HepG2 (cell line): ENCODE measurements at regions not wholly inside any gene's neighbourhood (a gene's known extent, or its start where the extent isn't known, plus 50 kb on each side); places are given as distances from the start of the nearest gene placed in this dataset.

Experiments used
- ATAC-seq: fragments of 200-7000 bp; cut with Tn5 transposase; 3 replicates; pipeline ENCODE4 v1.9.1; 2020; ENCODE audit warnings: mild to moderate bottlenecking, moderate library complexity
- BruUV-seq: library from RNA; stranded (reverse); fragments of 400-500 nt; replicated peaks from 2 replicates; lab custom pipeline; 2021; lab: Mats Ljungman, UMichigan
- CTCF ChIA-PET: fragments of 300-600 bp; formaldehyde crosslinking; extraction: SDS; loops from one replicate; lab custom pipeline; 2021; ENCODE audit warnings: low total read pairs, inconsistent platforms, low intra/inter-chr PET ratio; lab: Yijun Ruan, JAX
- POLR2A ChIA-PET: fragments of 350-600 bp; sonication (Branson Sonifier 250); formaldehyde crosslinking; loops from one replicate; lab custom pipeline; 2020; ENCODE audit warnings: antibody characterized with exemption, inconsistent platforms; lab: Yijun Ruan, JAX
- DNase-seq: peaks from one replicate; pipeline ENCODE4 v3.0.0-alpha.2; 2015; ENCODE audit warnings: low spot score
- FAIRE-seq: peaks from 3 replicates; lab custom pipeline; 2011; peaks lifted over from hg19 to GRCh38; lab: Jason Lieb, UNC
- H2AFZ ChIP-seq: one replicate; pipeline ENCODE4 v1.6.1; 2011; ENCODE audit warnings: low read length, inconsistent platforms
- H3K27ac ChIP-seq: fragments of 300-600 bp; 3 replicates; pipeline ENCODE4 v1.8.0; 2011; ENCODE audit warnings: mixed run types, mild to moderate bottlenecking, mixed read lengths, low read length, inconsistent platforms; ENCODE audit not compliant: insufficient read depth; ENCODE audit errors: extremely low read length
- H3K27me3 ChIP-seq, 2 experiments: fragments of 200-600 bp in 1 of 2; 2 replicates in 1 of 2; 3 replicates in 1 of 2; pipeline versions ENCODE4 v1.6.0 to v1.8.0; 2011; ENCODE audit warnings: low read length in 2 of 2, mild to moderate bottlenecking in 2 of 2, moderate library complexity in 2 of 2, inconsistent platforms in 1 of 2; ENCODE audit not compliant: insufficient read depth in 2 of 2, control insufficient read depth in 1 of 2
- H3K36me3 ChIP-seq, 2 experiments: fragments of 200-600 bp in 1 of 2; replicated peaks in 1 of 2; 2 replicates in 1 of 2; 3 replicates in 1 of 2; pipeline versions ENCODE4 v1.5.1 to v1.8.0; 2011; ENCODE audit warnings: low read length in 2 of 2, inconsistent platforms in 1 of 2; ENCODE audit not compliant: insufficient read depth in 2 of 2, control insufficient read depth in 1 of 2
- H3K4me1 ChIP-seq: 2 replicates; pipeline ENCODE4 v1.5.1; 2012; ENCODE audit warnings: low read length, inconsistent platforms; ENCODE audit not compliant: insufficient read depth
- H3K4me2 ChIP-seq: 2 replicates; pipeline ENCODE4 v1.6.0; 2011; ENCODE audit warnings: low read depth, low read length, inconsistent platforms
- H3K4me3 ChIP-seq, 3 experiments: fragments of 200-600 bp in 1 of 3; sonication (generic), shearing (Covaris generic) in 1 of 3; replicated peaks in 1 of 3; 2 replicates each; pipeline ENCODE4 v1.5.1; 2011 to 2016; ENCODE audit warnings: low read length in 3 of 3, inconsistent platforms in 2 of 3, low read depth in 2 of 3, mild to moderate bottlenecking in 2 of 3, control low read depth in 1 of 3, mixed read lengths in 1 of 3; ENCODE audit not compliant: insufficient read depth in 1 of 3
- H3K79me2 ChIP-seq: one replicate; pipeline ENCODE4 v1.6.1; 2011; ENCODE audit warnings: low read length, inconsistent platforms; ENCODE audit not compliant: insufficient read depth
- H3K9ac ChIP-seq: 2 replicates; pipeline ENCODE4 v1.6.0; 2011; ENCODE audit warnings: mild to moderate bottlenecking, low read depth, low read length, inconsistent platforms; ENCODE audit not compliant: insufficient read depth
- H3K9me3 ChIP-seq: 2 replicates; pipeline ENCODE4 v1.5.1; 2012; ENCODE audit warnings: mild to moderate bottlenecking, low read length
- H4K20me1 ChIP-seq: 2 replicates; pipeline ENCODE4 v1.6.0; 2011; ENCODE audit warnings: inconsistent platforms, mild to moderate bottlenecking, low read length, moderate library complexity; ENCODE audit not compliant: insufficient read depth
- ATF7 ChIP-seq, 2 experiments: fragments of 450-650 bp in 1 of 2; sonication (generic) in 1 of 2; formaldehyde crosslinking in 1 of 2; IDR thresholded peaks; 2 replicates each; pipeline versions ENCODE4 v1.4.0 to v1.6.1; 2016 to 2020; ENCODE audit warnings: antibody characterized with exemption in 1 of 2, mild to moderate bottlenecking in 1 of 2, missing genetic modification reagents in 1 of 2
- BRD4 ChIP-seq: sonication (generic); formaldehyde crosslinking; IDR thresholded peaks from 2 replicates; pipeline ENCODE4 v1.4.0; 2020; ENCODE audit warnings: missing genetic modification reagents
- CREB1 ChIP-seq, 2 experiments: fragments of 450-650 bp in 1 of 2; IDR thresholded peaks; 2 replicates each; pipeline ENCODE4 v1.6.1; 2016 to 2017; ENCODE audit warnings: control low read depth in 1 of 2, mild to moderate bottlenecking in 1 of 2, missing compliant biosample characterization in 1 of 2, missing genetic modification characterization in 1 of 2
- CREB3 ChIP-seq: sonication (generic); formaldehyde crosslinking; IDR thresholded peaks from 2 replicates; pipeline ENCODE4 v1.5.0; 2020; ENCODE audit warnings: missing genetic modification reagents
- GATAD2A ChIP-seq: IDR thresholded peaks from 2 replicates; pipeline ENCODE4 v1.6.1; 2016
- HNRNPUL1 ChIP-seq: fragments of 200-400 bp; formaldehyde crosslinking; IDR thresholded peaks from 2 replicates; pipeline ENCODE4 v1.6.1; 2017; ENCODE audit warnings: low read depth, mild to moderate bottlenecking, low read length, moderate library complexity
- IRF1 ChIP-seq: sonication (generic); formaldehyde crosslinking; IDR thresholded peaks from 2 replicates; pipeline ENCODE4 v1.4.0; 2020; ENCODE audit warnings: low read depth, mild to moderate bottlenecking, missing genetic modification reagents
- MIXL1 ChIP-seq: IDR thresholded peaks from 2 replicates; pipeline ENCODE4 v1.6.1; 2016
- RARG ChIP-seq: sonication (generic); formaldehyde crosslinking; IDR thresholded peaks from 2 replicates; pipeline ENCODE4 v1.4.0; 2020; ENCODE audit warnings: low read depth, mild to moderate bottlenecking, missing genetic modification reagents
- ZBTB38 ChIP-seq: sonication (generic); formaldehyde crosslinking; IDR thresholded peaks from 2 replicates; pipeline ENCODE4 v1.5.1; 2020; ENCODE audit warnings: mild to moderate bottlenecking, missing genetic modification reagents
- ZMYM3 ChIP-seq: sonication (generic); formaldehyde crosslinking; IDR thresholded peaks from 2 replicates; pipeline ENCODE4 v1.5.1; 2020; ENCODE audit warnings: mild to moderate bottlenecking, missing genetic modification reagents
- ZMYM4 ChIP-seq: sonication (generic); formaldehyde crosslinking; IDR thresholded peaks from 2 replicates; pipeline ENCODE4 v1.8.1; 2023; ENCODE audit warnings: mild to moderate bottlenecking, missing genetic modification reagents
- ZNF207 ChIP-seq: fragments of 450-650 bp; IDR thresholded peaks from 2 replicates; pipeline ENCODE4 v1.6.1; 2016; ENCODE audit warnings: antibody characterized with exemption, borderline replicate concordance
- ZNF567 ChIP-seq: sonication (generic); formaldehyde crosslinking; IDR thresholded peaks from 2 replicates; pipeline ENCODE4 v1.8.1; 2023; ENCODE audit warnings: mild to moderate bottlenecking, missing genetic modification reagents, borderline replicate concordance
- ZNF629 ChIP-seq: sonication (generic); formaldehyde crosslinking; conservative IDR thresholded peaks from 2 replicates; pipeline ENCODE4 v1.5.0; 2020; ENCODE audit warnings: missing genetic modification reagents
- ZNF768 ChIP-seq: sonication (generic); formaldehyde crosslinking; IDR thresholded peaks from 2 replicates; pipeline ENCODE4 v1.4.0; 2020; ENCODE audit warnings: missing genetic modification reagents
- ZSCAN21 ChIP-seq: sonication (generic); formaldehyde crosslinking; IDR thresholded peaks from 2 replicates; pipeline ENCODE4 v1.8.0; 2022; ENCODE audit warnings: mild to moderate bottlenecking, missing genetic modification reagents, moderate library complexity, borderline replicate concordance
- WGBS: methylation state at CpG from one replicate; pipeline ENCODE4 v1.1.6; 2017; ENCODE audit warnings: low lambda C conversion rate; 5-methylcytosine and 5-hydroxymethylcytosine counted together
- in situ Hi-C: cut with HindIII; loops from 2 replicates; pipeline ENCODE4 v1.10.0; 2017; ENCODE audit warnings: low pct_unique_long_range_greater_than_20kb; ENCODE audit not compliant: extremely low pct_ligation_motif_present
- intact Hi-C: fragments of 100-400 bp; cut with micrococcal nuclease; formaldehyde crosslinking; loops from one replicate; pipeline ENCODE4 v1.10.0; 2022; ENCODE audit not compliant: unreplicated experiment

- no peak for TF ChIP-seq CREB3 (CRISPR knock-in tag)
- TF ChIP-seq ZMYM4 (CRISPR knock-in tag) = no peak
These were observed 408.0 kb downstream of the RPS24 start (continued) for GRCh38 chr10:78441694-78442093.

GRCh38 chr10:78442836-78443550, 409.3 kb downstream of the RPS24 start:
- Histone ChIP-seq H3K36me3 (no peaks in the 10 kb centered on the region), H3K27ac (peak overlapping the region; percentile 57), H3K4me2 (no peak overlapping the region), H3K27me3 (no peaks in the 10 kb centered on the region), H3K79me2 (no peaks in the 10 kb centered on the region), H2AFZ (no peak overlapping the region), H3K9ac (no peak overlapping the region), H3K4me3 (no peak overlapping the region), H3K9me3 (no peaks in the 10 kb centered on the region), H3K4me1 (peaks cover 95% of the 10 kb centered on the region), H4K20me1 (no peaks in the 10 kb centered on the region)
- ChIA-PET POLR2A (no interaction called here), CTCF (no interaction called here)
- DNase-seq (no peak), FAIRE-seq (no peak), ATAC-seq (no peak)
- intact Hi-C loops (no loop called here), in situ Hi-C loops (no loop called here)
- 93% methylated on average over 6 of the region's 13 CpGs for WGBS
- BruUV-seq = no TSS peak
- TF ChIP-seq MIXL1 (CRISPR knock-in tag) (no peak), HNRNPUL1 (no peak), ZBTB38 (CRISPR knock-in tag) (peak; percentile 51; the same call in 1 of the 2 replicates), ZNF768 (peak; percentile 58; the same call in 1 of the 2 replicates), IRF1 (no peak), ZNF629 (CRISPR knock-in tag) (no peak), CREB1 (IDR thresholded peaks at IDR 0.05) (0 out of 2 replicates have a peak, but pooled peaks have one; percentile 1), CREB1 (CRISPR knock-in tag; IDR thresholded peaks at IDR 0.05) (no peak), ATF7 (IDR thresholded peaks at IDR 0.05) (0 out of 2 replicates have a peak, but pooled peaks have one; percentile 33), ATF7 (CRISPR knock-in tag; IDR thresholded peaks at IDR 0.05) (no peak), ZMYM3 (0 out of 2 replicates have a peak, but pooled peaks have one; percentile 18), ZSCAN21 (CRISPR knock-in tag) (peak; percentile 75; the same call in 1 of the 2 replicates), ZNF207 (no peak), GATAD2A (0 out of 2 replicates have a peak, but pooled peaks have one; percentile 9), ZNF567 (CRISPR knock-in tag) (peak; percentile 68; the same call in 1 of the 2 replicates), RARG (CRISPR knock-in tag) (no peak), BRD4 (CRISPR knock-in tag) (peak; percentile 43; the same call in 1 of the 2 replicates)
